ENCODE measurements at regions not wholly inside any gene's neighbourhood (a gene's known extent, or its start where the extent isn't known, plus 50 kb on each side); places are given as distances from the start of the nearest gene placed in this dataset.
A peak's percentile ranks its signal among the peaks of the same experiment; 100 is the strongest.
"Not testable (repeated sequence)": the region's sequence is repeated elsewhere in the genome, so short reads cannot be mapped to it uniquely, and the experiment has no call there.

DNA sequence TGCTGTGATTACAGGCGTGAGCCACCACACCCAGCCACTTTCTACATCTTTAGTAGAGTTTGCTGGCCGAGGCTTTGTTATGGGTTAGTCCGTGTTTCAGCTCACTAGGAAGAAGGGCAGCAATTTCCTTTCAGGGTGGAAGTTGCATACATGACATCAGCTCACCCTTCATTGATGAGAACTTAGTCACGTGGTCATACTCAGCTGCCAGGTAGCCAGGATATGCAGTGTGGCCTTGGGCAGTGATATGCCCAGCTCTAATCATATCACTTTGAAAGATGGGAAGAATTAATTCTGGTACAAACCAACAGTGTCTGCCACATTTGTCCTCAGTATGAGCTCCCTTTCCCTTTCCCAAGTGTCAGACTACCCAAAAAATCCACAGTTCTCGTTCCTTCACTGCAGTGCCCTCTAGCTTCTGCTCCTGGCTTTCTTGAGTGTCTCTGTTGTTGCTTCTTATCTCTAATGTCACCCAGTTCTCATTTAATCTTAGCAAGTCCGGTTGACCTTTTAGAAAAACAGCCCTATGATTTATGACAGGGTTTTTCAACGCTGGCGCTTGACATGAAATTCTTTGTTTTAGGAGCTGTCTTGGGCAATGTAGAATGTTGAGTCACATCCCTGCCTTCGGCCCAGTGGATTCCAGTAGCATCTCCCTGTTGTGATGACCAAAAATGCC lies 108.7 kb upstream of the ITGB1 start:
- no peak for DNase-seq

DNA sequence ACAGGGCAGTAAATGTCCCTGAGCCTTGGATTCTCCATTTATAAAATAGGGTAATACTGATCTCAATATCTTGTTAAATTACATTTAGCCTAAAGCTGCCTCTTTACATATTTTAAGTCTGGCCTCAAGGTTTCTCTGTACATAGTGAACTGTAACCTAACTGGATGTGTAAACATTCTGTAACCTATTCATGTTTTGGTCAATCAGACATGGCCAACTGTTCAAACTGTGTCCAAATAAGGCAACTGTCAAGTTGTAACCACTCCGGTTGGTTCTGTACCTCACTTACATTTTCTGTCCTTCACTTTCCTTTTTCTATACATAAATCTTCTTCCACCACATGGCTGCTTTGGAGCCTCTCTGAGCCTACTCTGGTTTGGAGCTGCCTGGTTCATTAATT lies 107.1 kb upstream of the ITGB1 start:
- DNase-seq, result no peak

DNA sequence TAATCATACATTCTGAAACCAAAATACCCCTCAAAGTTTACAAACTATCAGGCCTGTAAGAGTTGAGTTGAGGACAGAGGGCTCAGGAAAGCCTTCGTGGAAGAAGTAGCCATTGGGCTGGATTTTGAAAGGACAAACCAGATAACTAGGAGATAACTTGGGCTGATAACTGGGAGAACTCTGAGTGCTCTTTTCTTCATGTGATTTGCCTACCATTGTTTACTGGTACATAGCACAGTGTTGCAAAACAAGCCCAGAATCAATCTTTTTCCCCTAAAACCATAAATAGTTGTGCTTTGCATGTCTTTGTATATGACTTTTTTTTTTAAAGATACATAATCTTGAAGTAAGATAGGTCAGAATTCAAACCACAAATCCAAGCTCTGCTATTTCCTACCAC lies 106.7 kb upstream of the ITGB1 start:
- DNase-seq, result no peak

DNA sequence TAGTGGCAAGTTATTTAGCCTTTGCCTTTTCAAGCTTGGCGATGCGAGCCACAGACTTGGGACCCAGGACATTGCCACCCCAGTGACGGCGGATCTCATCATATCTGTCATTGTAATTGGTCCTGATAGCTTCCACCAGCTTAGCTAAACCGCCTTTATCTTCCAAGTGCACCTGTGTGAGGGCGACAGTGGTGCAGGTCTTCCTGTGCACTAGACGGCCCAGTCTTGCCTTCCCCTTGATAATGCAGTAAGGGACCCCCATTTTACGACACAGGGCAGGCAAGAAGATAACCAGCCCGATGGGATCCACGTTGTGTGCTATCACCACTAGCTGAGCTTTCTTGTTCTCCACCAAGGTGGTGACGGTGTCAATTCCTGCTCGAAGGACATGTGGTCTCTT lies 99.6 kb upstream of the ITGB1 start:
- DNase-seq, result no peak

DNA sequence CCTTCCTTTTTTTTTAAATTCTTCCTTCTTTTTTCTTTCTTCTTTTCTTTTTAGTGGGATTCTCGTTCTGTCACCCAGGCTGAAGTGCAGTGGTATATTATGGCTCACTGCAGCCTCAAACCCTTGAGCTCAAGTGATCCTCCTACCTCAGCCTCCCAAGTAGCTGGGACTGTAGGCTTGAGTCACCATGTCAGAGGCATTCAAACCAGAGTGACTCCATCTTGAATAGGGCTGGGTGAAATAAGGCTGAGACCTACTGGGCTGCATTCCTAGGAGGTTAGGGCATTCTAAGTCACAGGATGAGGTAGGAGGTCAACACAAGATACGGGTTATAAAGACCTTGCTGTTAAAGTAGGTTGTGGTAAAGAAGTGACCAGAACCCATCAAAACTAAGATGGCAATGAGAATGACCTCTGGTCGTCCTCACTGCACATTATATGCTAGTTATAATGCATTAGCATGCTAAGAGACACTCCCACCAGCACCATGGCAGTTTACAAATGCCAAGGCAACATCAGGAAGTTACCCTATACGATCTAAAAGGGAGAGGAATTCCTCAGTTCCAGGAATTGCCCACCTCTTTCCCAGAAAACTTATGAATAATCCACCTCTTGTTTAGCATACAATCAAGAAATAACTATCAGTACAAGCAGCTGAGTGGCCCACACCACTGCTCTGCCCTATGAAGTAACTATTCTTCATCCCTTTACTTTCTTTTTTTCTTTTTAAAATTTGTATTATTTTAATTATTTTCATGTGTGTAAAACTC lies 99.0 kb upstream of the ITGB1 start:
- no peak for DNase-seq

DNA sequence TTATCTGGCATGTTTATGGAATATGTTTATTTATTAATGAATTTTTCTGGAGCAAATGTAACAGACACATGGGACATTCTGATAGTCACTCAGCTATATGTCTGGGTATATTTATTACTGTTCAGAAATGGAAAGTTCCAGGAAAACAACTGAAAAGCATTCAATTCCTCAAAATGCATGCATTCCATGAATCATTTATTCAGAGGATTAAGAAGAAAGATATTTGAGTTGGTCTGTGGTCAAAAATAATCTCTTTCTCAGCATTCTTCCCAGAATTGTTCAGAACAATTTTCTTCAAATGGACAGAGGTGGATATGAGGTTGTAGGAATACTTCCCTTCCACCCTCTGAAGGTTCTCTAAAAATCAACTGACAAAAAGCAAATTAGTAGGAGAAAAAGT lies 97.6 kb upstream of the ITGB1 start:
- DNase-seq, result no peak

DNA sequence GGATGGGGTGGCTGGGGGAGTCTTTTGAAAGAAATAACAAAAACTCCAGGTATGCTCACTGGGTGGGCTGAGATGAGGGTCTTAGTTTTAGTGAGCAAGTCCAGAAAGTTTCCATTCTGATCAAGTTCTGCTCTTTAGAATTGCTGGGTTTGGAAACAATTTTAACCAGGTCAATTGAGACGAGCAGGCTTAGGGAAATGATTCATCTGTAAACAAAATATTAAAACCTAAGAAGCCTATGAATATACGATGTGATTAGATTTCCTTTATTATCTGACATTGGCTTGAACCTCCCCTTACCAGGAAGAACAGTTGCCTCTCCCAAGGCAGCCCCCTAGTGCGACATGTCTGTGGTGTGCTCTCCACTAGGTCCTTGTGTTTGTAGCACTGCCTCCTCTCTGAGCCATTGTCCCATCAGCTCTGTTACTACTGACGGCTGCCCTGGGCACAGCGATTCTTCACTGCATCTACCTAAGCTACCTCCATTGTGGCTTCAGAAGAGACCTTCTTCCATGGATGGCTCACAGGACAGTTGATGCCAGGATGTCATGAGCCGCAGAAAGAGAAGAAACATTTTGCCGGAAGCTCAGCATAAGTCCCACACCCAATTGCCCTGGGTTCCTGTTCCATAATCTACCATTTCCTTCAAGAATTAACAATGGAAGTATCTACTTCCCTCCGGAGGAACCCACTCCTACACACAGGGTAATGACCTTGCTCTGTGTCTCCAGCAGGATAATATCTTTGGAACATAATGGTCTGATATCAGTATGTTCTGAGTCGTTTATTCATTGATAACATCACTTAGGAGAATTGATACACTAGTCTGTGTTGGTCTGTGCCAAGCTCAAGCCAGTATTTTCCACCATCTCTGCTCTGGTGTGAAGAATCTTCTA lies 95.1 kb upstream of the ITGB1 start:
- no peak for DNase-seq

DNA sequence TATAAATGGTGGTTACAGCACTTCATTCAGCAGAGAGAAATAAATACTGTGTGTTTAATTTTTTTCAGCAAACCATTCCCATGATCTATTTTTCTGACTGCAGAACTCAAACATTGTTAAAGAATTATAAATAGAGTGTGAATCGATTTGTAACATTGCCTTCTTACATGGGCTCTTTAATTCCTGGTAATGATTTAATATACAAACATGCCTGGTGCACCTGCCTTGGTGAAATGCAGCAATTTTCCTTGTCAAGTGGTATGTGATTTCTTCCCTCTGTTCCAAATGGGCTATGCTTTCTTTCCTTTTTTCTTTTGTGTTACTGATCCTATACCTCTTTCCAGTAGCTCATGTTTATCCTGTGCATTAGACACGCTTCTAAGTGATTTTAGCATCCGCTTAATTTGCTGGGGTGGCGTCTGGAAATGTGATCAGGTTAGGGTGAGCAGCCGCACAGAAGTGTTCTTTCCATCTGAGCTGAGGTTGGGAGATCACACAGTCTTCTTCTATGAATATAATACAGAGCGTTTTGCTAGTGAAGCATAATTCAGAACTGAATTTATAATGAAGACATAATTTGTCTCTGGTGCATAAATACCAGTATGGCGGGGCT lies 94.3 kb upstream of the ITGB1 start:
- DNase-seq, result peak; percentile 2

DNA sequence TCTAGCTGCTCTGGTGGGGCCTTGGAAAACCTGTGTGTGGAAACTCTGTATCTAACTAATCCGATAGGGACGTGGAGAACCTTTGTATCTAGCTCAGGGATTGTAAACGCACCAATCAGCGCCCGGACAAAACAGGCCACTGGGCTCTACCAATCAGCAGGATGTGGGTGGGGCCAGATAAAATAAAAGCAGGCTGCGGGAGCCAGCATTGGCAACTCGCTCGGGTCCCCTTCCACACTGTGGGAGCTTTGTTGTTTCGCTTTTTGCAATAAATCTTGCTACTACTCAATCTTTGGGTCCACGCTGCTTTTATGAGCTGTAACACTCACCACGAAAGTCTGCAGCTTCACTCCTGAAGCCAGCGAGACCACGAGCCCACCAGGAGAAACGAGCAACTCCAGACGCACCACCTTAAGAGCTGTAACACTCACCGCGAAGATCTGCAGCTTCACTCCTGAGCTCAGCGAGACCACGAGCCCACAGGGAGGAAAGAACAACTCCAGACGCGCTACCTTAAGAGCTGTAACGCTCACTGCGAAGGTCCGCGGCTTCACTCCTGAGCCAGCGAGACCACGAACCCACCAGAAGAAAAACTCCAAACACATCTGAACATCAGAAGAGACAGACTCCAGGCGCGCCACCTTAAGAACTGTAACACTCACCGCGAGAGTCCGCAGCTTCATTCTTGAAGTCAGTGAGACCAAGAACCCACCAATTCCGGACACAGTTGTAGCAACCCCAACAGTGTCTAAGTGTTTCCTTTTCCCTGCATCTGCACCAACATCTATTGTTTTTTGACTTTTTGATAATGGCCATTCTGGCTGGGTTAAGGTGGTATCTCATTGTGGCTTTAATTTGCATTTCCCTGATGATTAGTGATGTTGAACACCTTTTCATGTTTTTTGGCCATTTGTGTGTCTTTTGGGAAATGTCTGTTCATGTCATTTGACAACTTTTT lies 92.2 kb upstream of the ITGB1 start:
- not testable (repeated sequence) for DNase-seq

DNA sequence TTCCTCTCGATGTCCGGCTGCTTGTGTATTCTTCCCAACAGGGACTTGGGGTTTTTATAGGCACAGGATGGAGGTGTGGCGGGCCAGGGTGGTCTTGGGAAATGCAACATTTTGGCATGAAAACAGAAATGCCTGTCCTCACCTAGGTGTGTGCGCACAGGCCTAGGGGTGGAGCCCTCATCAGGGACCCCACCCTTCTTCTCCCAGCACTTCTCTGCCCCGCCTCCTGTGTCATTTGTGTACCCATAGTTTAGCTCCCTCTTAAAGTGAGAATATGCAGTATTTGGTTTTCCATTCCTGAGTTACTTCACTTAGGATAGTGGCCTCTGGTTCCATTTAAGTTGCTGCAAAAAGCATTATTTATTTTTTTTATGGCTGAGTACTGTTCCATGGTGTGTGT lies 90.2 kb upstream of the ITGB1 start:
- no peak for DNase-seq

DNA sequence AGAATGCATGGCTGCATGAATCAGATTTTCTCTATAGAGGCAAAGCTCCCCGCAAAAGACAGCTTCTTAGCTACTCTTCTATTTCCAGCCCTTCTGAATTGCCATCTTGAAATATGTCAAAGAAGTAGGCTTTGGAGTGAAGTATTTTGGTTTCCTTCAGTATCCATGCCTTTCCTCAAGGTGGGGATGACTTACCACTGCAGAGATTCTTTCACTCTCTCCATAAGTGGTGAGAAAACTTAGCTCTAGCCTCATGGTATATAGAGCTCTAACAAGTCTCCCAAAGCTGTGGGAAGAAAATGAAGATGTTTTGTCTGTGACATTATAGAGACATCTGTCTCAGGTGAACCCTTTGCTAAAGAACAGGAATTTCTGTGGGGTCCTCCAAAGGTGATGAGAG lies 89.6 kb upstream of the ITGB1 start:
- no peak for DNase-seq

DNA sequence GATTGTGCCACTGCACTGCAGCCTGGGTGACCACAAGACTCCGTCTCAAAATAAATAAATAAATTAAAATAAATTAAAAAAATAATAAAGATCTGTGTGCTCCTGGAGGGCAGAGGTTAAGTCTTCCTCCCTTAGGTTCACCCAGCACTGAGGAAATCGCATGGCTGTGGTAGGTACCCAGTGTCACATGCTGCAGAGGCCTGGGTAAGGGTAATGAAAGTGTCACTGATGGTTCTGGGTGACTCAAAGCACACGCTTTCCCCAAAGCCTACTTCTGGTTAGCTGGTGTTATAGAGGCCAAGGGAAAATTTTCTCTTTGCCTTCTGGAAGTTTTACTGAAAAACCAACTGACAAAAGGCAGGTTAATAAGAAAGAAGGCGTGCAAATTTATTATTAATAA lies 88.8 kb upstream of the ITGB1 start:
- no peak for DNase-seq

DNA sequence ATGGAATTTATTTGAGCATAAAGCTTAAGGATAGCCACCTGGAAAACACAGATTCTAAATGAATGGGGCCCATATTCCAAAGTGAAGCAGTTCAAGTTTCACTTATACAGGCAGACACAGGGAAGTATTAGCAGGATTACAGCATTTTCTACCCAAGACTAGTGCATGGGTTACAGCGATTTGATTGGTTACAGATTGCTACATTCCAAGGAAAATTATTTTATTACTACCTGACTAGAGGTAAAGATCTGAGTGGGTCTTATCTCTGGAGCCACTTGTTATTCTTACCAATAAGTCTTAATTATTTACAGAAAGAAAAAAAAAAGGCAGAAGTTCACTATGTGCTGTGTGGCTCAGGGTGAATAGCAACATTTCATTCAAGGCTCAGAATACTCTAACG lies 87.4 kb upstream of the ITGB1 start:
- DNase-seq, result no peak

DNA sequence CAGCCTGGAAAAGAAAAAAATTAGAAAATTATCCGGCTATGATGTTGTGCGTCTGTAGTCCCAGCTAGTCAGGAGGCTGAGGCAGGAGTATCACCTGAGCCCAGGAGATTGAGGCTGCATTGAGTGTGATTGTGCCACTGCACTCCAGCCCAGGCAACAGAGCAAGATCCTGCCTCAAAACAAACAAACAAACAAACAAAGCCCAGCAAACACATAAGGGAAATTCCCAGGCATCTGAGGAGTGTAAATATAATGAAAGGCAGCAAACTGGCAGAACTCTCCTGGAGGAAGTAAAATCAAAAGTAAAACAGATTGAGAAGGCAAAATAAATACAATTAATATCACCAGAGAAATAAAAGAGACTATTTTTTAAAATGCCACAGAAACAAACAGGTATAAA lies 84.5 kb upstream of the ITGB1 start:
- no peak for DNase-seq

DNA sequence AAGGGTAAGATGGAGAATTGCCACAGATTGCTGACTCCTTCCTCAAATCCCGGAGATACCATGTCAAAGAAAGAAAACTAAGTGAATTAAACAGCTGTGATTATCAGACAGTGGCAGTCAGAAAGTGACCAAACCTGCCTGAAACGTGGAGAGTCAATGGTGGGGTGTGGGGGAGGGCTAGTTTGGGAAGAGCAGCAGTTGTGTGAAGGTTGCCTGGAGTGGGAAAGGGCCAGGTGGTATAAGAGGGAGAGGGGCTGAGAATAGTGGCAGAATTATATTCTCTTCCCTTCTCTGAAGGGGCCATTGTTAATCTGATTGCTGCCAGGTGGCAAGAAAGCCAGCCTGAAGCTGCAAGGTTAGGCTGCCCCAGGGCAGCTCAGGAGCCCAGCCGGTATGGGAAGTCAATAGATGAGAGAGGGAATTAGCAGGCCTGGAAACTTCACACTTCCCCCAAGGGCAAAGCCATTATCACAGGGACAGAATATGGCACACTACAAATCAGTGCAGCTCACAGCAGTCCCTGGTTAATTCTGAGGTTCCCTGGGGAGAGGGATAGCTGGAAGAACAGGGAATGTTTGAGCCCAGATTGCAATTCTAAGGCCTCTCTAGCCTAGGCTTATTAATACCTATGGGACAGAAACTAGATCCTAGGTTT lies 83.9 kb upstream of the ITGB1 start:
- DNase-seq, result no peak

DNA sequence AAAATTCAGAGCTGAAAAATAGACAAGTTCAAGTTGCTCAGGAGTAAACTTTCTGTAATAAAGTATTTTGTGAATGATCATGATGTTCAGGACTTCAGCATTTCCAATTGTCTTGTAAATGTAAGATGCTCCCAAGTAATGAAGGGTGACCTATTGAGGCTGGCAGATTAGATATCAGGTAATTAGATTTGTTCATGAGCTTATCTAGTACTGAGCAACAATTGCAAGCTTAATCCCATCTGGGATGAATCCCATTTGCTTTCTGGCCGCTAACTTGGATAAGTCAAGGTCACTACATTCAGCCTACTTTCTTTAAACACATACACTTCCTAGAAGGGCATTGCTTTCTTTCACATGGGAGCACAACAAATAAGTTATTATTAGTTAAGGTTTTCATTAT lies 82.4 kb upstream of the ITGB1 start:
- DNase-seq, result no peak

DNA sequence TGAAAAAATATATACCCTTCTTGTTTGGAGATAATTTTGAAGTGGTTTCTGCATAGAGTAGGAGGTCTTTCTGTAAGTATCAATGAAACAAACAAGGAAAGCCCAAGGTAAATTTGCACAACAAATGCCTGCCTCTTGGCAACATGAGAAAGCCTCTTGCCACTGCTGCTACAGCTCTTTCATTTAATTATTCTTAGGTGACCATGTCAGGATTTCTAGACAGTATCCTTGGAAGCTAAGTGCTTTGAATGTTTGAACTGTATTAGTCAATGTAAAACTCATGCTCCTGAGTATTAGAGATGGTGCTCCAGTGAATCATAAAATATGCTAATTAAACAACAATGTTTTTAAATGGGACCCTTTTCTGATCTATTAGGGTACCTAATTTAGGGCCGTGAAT lies 81.2 kb upstream of the ITGB1 start:
- DNase-seq, result no peak

DNA sequence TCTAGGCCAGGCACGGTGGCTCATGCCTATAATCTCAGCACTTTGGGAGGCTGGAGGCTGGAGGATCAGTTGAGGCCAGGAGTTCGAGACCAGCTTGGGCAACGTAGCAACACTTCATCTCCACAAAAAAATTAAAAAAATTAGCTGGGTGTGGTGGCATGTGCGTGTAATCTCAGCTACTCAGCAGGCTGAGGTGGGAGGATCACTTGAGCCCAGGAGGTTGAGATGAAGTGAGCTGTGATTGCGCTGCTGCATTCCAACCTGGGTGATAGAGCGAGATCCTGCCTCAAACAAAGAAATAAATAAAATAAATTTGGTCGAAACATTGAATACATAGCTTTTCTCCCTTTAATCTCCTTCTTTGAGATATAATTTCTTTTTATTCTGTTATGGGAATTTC lies 80.6 kb upstream of the ITGB1 start:
- no peak for DNase-seq

DNA sequence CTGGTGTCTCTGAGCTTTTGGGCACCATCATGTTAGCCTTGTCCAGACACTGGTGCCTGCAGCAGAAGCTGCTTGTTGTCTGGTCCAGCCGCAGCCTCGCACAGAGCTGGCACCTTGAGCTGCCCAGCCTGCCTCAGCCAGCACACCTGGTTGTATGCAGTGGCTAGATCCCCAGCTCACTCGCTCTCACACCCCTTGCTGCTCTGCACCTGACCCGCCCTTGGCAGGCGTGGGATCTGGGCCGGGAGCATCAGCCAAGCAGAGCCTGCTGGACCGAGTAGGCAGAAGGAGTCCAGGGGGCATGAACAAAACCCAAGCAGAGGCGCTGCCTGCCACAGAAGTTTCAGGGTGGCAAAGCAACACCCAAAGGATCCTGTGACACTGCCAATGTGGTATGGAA lies 79.7 kb upstream of the ITGB1 start:
- DNase-seq, result no peak

DNA sequence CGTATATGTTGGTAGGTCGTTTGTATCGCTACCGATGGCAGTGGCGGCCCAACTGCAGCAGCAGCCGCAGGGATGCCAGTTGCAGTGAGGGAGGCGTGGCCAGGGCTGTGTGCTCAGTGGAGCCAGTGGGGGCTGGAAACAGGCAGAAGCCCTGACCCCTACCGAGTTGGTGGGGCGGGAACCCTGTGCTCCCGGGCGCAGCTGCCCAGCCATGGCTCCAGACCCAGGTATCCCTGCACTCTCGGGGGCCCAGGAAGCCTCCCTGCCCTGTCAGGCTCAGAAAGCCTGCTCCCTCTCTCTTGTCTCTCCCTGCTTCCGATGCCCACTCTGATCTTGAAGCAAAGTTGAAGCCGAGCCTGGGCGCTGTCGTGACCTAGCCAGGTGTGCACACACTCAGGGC lies 78.6 kb upstream of the ITGB1 start:
- no peak for DNase-seq

DNA sequence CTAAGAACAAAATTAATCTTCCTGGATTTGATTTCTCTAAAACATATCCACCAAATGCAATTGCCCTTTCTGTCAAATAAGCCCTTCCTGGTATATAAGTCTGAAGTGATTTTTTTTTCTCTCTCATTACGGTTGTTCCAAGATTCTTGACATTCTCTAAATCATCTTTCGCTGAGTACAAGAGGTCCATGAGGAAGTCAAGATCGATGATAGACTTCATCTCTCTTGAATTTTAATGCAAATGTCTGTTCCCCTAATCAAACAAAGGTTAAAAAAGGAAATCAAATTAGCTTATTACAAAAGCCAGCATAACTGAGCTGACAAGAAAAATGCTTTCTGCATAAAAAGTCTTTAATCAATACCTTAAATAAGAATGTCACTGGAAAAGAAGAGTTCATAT lies 77.4 kb upstream of the ITGB1 start:
- DNase-seq, result no peak

DNA sequence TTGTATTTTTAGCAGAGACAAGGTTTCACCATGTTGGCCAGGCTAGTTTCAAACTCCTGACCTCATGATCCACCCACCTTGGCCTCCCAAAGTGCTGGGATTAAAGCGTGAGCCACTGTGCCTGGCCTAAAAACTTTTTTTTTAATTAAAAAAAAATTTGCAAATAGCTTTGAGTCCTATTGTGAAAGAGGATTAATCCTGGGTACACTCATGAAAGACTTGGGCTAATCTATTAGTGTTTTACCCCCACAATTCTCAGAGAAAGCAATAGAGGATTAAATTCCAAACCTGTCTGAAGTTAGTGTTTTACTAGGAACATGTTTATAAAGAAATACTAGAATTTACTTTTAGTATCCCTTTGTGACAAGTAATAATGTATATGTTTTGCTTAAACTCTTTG lies 76.9 kb upstream of the ITGB1 start:
- DNase-seq, result no peak

Measured in NCI-H774 (cell line).